ENCODE measurements at regions not wholly inside any gene's neighbourhood (a gene's known extent, or its start where the extent isn't known, plus 50 kb on each side); places are given as distances from the start of the nearest gene placed in this dataset.

DNA sequence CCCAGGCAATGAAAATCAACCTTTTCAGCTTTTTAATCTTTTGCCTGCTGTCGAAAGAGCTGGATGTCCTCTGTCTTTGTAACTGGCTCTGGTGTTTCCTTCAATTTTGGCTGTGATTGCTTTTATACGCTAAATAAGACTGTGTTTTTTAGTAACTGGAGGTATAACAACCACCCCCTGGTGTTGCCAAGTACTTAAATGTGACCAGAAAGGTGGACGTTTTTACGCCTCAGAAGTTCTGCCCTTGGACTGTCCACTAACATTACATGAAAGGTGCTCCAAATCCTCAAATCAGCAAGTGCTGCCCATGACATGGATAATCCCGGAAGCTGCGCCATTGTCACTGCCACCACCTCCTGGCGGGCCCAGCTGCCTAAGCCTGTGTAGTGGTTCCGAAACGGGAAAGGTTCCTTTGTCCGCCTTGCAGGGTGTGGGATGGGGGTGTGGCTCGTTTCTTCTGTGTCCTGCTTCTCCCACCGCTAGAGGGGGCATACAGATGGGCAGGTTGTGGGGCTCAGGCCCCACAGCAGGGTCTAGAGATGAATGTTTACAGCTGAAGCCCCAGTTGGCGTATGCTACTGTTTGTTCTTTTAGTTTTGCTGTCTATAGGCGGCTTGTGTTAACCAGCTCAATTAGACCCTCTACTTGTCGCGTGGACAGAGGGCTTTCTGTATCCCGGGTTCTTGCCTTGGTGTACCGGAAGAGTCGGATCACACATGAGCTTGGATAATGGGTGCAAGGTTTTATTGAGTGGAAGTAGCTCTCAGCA, 82.2 kb upstream of the SEPTIN5 start (continued):
- TF ChIP-seq NFE2L1 (tag; IDR thresholded peaks at IDR 0.05; ENCODE audit: borderline replicate concordance, low read depth), result no peak
- TF ChIP-seq ELF1 (tag; IDR thresholded peaks at IDR 0.05), result peak; percentile 48; the same call in 1 of the 2 replicates
- TF ChIP-seq FOXK2 (conservative IDR thresholded peaks at IDR 0.05 in 1 of 2, IDR thresholded peaks at IDR 0.05 in 1 of 2; ENCODE audit: low read depth in 2 of 2), result peak in 1 of 2 experiments; percentile 54; a peak in 2 of 4 replicates
- peak; percentile 54 for TF ChIP-seq HCFC1 (IDR thresholded peaks at IDR 0.05; ENCODE audit: low read depth, low read length)
- TF ChIP-seq CC2D1A (IDR thresholded peaks at IDR 0.05), result no peak; the same call in 1 of the 2 replicates
- TF ChIP-seq SUPT5H (IDR thresholded peaks at IDR 0.05), result no peak
- peak in 1 of 2 experiments; percentile 60; a peak in 1 of 4 replicates for TF ChIP-seq SIN3A (IDR thresholded peaks at IDR 0.05; ENCODE audit: borderline replicate concordance in 2 of 2, control insufficient read depth in 1 of 2, low read depth in 2 of 2, low read length in 2 of 2)
- peak; percentile 78 for TF ChIP-seq JUND (IDR thresholded peaks at IDR 0.05; ENCODE audit: borderline replicate concordance, low read depth, low read length)
- TF ChIP-seq JUND (tag; IDR thresholded peaks at IDR 0.05; ENCODE audit: borderline replicate concordance, low read depth, low read length), result peak; percentile 52; the same call in 2 of the 3 replicates
- peak; percentile 34; the same call in 1 of the 2 replicates for TF ChIP-seq ESRRA (IDR thresholded peaks at IDR 0.05; ENCODE audit: borderline replicate concordance, low read depth)
- TF ChIP-seq ZNF583 (CRISPR knock-in tag; IDR thresholded peaks at IDR 0.05), result peak; percentile 47; the same call in 1 of the 2 replicates
- 0 out of 2 replicates have a peak, but pooled peaks have one; percentile 14 for TF ChIP-seq HLTF (IDR thresholded peaks at IDR 0.05)
- TF ChIP-seq, protein P1, sequence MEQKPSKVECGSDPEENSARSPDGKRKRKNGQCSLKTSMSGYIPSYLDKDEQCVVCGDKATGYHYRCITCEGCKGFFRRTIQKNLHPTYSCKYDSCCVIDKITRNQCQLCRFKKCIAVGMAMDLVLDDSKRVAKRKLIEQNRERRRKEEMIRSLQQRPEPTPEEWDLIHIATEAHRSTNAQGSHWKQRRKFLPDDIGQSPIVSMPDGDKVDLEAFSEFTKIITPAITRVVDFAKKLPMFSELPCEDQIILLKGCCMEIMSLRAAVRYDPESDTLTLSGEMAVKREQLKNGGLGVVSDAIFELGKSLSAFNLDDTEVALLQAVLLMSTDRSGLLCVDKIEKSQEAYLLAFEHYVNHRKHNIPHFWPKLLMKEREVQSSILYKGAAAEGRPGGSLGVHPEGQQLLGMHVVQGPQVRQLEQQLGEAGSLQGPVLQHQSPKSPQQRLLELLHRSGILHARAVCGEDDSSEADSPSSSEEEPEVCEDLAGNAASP (IDR thresholded peaks at IDR 0.05), result no peak
- TF ChIP-seq CHD2 (IDR thresholded peaks at IDR 0.05; ENCODE audit: low read depth, low read length), result 0 out of 2 replicates have a peak, but pooled peaks have one; percentile 42
- TF ChIP-seq RFX7 (CRISPR knock-in tag; IDR thresholded peaks at IDR 0.05), result 0 out of 2 replicates have a peak, but pooled peaks have one; percentile 63
- TF ChIP-seq, protein P2, sequence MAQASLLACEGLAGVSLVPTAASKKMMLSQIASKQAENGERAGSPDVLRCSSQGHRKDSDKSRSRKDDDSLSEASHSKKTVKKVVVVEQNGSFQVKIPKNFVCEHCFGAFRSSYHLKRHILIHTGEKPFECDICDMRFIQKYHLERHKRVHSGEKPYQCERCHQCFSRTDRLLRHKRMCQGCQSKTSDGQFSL (CRISPR knock-in tag; IDR thresholded peaks at IDR 0.05), result no peak
- TF ChIP-seq, protein P2 (tag; IDR thresholded peaks at IDR 0.05), result peak in 1 of 2 experiments; percentile 76; a peak in 1 of 4 replicates
- TF ChIP-seq MTA3 (IDR thresholded peaks at IDR 0.05; ENCODE audit: borderline replicate concordance), result peak; percentile 55; the same call in 1 of the 2 replicates
- TF ChIP-seq, protein P3, sequence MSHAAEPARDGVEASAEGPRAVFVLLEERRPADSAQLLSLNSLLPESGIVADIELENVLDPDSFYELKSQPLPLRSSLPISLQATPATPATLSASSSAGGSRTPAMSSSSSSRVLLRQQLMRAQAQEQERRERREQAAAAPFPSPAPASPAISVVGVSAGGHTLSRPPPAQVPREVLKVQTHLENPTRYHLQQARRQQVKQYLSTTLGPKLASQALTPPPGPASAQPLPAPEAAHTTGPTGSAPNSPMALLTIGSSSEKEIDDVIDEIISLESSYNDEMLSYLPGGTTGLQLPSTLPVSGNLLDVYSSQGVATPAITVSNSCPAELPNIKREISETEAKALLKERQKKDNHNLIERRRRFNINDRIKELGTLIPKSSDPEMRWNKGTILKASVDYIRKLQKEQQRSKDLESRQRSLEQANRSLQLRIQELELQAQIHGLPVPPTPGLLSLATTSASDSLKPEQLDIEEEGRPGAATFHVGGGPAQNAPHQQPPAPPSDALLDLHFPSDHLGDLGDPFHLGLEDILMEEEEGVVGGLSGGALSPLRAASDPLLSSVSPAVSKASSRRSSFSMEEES (CRISPR knock-in tag; IDR thresholded peaks at IDR 0.05), result no peak
- peak; percentile 10 for TF ChIP-seq SP2 (IDR thresholded peaks at IDR 0.05; ENCODE audit: extremely low read depth, low read depth, low read length, poor library complexity, severe bottlenecking)
- no peak for TF ChIP-seq WHSC1 (IDR thresholded peaks at IDR 0.05; ENCODE audit: low read length)
- TF ChIP-seq CBX5 (IDR thresholded peaks at IDR 0.05; ENCODE audit: borderline replicate concordance, low read depth), result 0 out of 2 replicates have a peak, but pooled peaks have one; percentile 28
- TF ChIP-seq BMI1 (IDR thresholded peaks at IDR 0.05; ENCODE audit: low read length), result peak; percentile 50; the same call in 1 of the 2 replicates
- TF ChIP-seq HDGF (IDR thresholded peaks at IDR 0.05), result 0 out of 2 replicates have a peak, but pooled peaks have one; percentile 17
- no peak for TF ChIP-seq CBFB (CRISPR knock-in tag; IDR thresholded peaks at IDR 0.05)
